OCI-LY1 (cell line): ENCODE measurements at regions not wholly inside any gene's neighbourhood (a gene's known extent, or its start where the extent isn't known, plus 50 kb on each side); places are given as distances from the start of the nearest gene placed in this dataset.

Source experiments
- EZH2 ChIP-seq: fragments of 200-600 bp; sonication (generic), shearing (Covaris generic); IDR thresholded peaks from 2 replicates; pipeline ENCODE4 v1.8.0; 2017; ENCODE audit warnings: borderline replicate concordance, mixed run types, mild to moderate bottlenecking, antibody characterized with exemption, low read length, moderate library complexity, mixed read lengths
- TF ChIP-seq, protein P1 (sequence below): fragments of 200-600 bp; sonication (generic), shearing (Covaris generic); IDR thresholded peaks from 2 replicates; pipeline ENCODE4 v1.5.1; 2017; ENCODE audit warnings: mild to moderate bottlenecking, antibody characterized with exemption, low read length, moderate library complexity, mixed read lengths

- TF ChIP-seq, protein P1, sequence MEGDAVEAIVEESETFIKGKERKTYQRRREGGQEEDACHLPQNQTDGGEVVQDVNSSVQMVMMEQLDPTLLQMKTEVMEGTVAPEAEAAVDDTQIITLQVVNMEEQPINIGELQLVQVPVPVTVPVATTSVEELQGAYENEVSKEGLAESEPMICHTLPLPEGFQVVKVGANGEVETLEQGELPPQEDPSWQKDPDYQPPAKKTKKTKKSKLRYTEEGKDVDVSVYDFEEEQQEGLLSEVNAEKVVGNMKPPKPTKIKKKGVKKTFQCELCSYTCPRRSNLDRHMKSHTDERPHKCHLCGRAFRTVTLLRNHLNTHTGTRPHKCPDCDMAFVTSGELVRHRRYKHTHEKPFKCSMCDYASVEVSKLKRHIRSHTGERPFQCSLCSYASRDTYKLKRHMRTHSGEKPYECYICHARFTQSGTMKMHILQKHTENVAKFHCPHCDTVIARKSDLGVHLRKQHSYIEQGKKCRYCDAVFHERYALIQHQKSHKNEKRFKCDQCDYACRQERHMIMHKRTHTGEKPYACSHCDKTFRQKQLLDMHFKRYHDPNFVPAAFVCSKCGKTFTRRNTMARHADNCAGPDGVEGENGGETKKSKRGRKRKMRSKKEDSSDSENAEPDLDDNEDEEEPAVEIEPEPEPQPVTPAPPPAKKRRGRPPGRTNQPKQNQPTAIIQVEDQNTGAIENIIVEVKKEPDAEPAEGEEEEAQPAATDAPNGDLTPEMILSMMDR, result no peak
- TF ChIP-seq EZH2, result no peak
Observed at GRCh38 chr4:41322617-41323016, 65.9 kb downstream of the UCHL1 start.
